NCI-H1092 (cell line): ENCODE measurements at regions not wholly inside any gene's neighbourhood (a gene's known extent, or its start where the extent isn't known, plus 50 kb on each side); places are given as distances from the start of the nearest gene placed in this dataset.

Experiments
- DNase-seq: peaks from one replicate; lab custom pipeline; 2025; lab: John Stamatoyannopoulos, UW

DNA sequence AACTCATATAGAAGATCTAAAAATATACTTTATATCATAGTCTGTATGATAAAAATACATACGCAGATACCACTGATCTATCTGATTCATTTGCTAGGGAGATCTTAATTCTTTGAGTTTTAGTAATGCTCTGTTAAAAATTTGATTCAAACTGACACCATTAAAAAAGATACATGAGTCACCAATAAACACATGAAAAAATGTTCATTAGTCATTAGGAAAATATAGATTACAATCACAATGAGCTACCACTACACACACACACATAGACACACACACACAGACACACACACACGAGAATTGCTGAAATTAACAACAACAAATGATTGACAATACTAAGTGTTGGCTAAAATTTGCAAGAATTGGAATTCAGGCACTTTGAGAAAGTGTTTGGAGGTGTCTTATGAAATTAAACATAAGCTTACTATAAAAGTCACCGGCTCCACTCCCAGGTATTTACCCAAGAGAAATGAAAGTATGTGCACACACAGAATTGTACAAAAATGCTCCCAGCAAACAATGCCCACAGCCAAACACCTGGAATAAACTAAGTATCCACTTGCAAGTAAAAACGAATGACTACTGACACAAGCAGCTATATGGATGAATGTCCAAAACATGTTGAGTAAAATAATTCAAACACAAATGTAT lies 117.7 kb upstream of the GGTLC1 start:
- DNase-seq = no peak

GRCh38 chr20:24102749-24103333 lies 114.3 kb upstream of the GGTLC1 start:
- DNase-seq = no peak

- no peak for DNase-seq
Observed at GRCh38 chr20:24102290-24102689, 113.7 kb upstream of the GGTLC1 start.

DNA sequence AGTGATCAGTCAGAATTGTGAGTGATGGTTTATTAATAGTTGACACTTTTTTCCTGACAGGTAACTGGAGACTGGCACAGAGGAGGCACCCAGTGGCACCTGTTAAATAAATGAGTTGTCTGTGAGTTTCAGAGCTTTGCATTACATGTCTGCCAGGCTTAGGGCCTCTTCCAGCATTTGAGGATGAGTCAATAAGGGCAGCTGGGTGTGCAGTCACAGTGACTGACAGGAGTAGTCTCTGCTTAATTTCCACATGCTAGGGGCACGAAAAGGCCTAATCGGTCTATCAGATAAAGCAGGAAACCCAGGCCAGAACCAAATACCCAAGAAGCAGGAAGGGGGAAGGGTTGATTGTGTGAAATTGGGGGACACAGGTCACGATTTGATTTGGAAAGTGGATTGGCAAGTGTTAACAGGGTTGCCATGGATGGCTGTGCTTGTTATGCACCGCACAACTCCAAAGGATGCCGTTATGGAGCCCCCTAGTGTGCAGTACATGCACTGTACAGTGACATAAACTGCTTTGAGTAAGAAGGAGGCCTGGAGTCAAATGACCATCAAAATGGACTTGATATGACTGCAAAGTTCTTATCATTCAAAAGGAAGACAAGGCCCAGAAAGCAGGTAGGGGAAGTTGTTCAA lies 111.9 kb upstream of the GGTLC1 start:
- DNase-seq = peak; percentile 59

- DNase-seq = no peak
Observed at GRCh38 chr20:24098886-24099285, 110.3 kb upstream of the GGTLC1 start.

- DNase-seq = no peak
Observed at GRCh38 chr20:24097506-24098245, 109.1 kb upstream of the GGTLC1 start.

DNA sequence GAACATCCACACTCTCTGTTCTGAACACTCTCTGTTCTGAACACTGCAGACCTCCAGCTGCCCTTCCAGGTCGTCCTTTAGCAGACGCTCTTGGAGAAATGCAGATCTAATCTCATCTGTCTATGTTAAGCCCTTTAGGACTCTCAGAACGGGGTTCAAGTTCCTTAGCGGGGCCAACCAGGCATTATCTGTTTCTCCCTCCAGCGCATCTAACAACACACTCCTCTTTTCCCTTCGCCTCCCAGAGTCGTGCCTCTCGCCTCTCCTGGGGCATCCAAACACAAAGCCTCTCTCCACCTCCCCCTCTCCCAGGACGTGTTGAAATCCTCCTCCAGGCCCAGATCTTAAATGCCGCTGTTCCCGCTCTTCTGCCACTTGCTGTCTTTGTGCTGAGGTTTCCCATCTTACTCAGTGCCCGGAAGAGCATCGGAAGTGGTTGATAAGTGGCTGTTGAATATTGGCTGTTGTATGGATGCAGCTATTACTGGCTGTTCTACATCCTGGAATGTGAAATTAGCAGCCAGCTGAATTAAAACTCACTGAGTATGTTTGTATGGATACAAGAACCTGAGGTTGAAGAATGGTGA lies 108.4 kb upstream of the GGTLC1 start:
- DNase-seq = no peak

- DNase-seq = no peak
Observed at GRCh38 chr20:24096264-24096663, 107.7 kb upstream of the GGTLC1 start.

GRCh38 chr20:24095756-24096155 lies 107.2 kb upstream of the GGTLC1 start:
- DNase-seq = no peak

- DNase-seq = no peak
Observed at GRCh38 chr20:24095303-24095702, 106.7 kb upstream of the GGTLC1 start.

- DNase-seq = no peak
Observed at GRCh38 chr20:24089576-24089975, 101.0 kb upstream of the GGTLC1 start.

- DNase-seq = no peak
Observed at GRCh38 chr20:24086121-24086520, 97.5 kb upstream of the GGTLC1 start.

- DNase-seq = no peak
Observed at GRCh38 chr20:24084281-24084680, 95.7 kb upstream of the GGTLC1 start.

DNA sequence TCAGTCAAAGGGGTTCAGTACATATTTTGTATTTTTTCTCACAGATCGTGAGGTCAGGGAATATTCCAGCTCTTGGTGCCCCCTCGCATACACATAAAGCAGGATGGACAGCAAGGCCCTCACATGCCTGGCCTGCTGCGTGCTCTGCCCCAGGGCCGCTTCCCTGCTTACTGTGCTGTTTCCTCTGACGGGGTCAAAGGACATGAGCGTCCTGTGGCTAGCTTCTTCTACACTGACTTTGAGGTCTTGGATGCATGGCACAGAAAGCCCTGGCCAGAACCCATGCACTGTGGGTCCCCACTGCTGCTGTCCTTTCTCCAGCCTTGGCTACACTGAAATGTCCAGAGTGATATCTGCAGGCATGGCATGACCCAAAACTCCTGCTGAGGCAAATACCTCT lies 92.5 kb upstream of the GGTLC1 start:
- no peak for DNase-seq

DNA sequence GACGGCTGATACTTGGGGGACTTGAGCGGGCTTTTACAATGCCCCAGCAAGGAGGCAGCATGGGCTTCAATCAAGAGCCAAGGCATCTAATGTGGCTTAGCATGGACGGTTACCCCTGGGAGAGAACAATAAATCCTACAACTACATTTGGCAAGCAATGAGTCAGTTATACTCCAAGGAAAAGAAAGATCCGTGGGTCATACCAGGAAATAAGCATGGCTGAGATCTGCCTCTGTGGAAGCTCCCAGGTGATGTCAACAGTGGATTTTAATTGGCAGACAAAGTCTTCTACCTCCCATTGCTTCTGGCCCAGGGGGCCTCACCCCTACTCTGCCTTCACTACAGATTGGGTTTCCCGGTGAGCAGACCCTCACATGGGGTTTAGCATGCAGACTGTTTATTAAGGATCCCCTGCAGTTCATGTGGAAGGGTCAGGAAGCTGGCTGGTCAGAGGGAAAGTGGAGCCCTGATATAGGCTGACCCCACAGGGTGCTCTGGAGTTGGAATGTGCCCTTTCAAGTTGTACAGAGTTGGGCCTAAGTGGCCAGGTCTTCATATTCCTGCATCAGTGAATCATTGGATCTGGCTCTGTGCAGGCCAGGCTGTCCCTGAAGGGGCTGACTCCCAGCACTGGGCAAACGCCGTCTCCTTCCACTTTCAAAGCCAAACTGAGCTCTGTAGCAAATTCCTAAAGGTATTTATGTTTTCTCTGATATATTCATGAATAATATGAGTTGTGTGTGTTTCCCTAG lies 91.3 kb upstream of the GGTLC1 start:
- DNase-seq = no peak

DNA sequence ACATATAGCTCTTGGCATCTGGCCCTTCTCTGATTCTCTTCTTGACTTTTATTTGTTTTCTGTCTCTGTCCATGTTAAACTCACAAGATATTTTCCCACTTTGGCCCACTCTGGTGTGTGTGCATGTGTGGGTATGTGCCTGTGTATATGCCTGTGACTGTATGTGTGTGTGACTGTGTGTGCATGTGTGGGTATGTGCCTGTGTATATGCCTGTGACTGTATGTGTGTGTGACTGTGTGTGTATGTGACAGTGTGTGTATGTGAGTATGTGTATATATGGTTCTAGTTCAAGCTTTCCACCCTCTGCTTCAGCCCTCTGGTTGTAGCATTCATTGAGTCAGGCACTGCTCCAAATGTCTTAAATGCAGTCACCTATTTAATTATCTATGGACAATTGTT lies 88.6 kb upstream of the GGTLC1 start:
- DNase-seq = no peak

- DNase-seq = no peak
Observed at GRCh38 chr20:24070679-24071078, 82.1 kb upstream of the GGTLC1 start.

GRCh38 chr20:24066076-24066700 lies 77.6 kb upstream of the GGTLC1 start:
- no peak for DNase-seq

- DNase-seq = no peak
Observed at GRCh38 chr20:24064915-24065314, 76.3 kb upstream of the GGTLC1 start.

- DNase-seq = no peak
Observed at GRCh38 chr20:24064092-24064491, 75.5 kb upstream of the GGTLC1 start.

DNA sequence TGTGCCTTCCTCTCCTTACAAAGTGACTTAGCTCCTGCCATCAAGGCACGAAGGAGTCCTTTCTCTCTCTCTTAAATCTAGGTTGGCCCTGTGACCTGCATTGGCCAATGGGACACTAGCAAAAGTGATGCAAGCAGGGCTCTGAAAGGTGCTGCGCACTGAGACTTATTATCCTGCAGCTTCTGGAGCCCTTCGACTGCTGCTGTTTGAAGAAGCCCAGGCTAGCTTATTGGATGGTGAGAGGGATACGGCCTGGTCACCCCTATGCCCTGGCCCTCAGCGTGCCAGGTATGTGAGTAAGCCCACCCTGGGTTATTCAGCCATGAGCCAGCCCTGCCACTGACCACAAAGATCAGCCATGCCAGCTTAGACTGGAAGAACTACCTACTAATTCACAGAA lies 74.5 kb upstream of the GGTLC1 start:
- no peak for DNase-seq
